GM19025 (cell line): ENCODE measurements at regions not wholly inside any gene's neighbourhood (a gene's known extent, or its start where the extent isn't known, plus 50 kb on each side); places are given as distances from the start of the nearest gene placed in this dataset.

ENCODE experiments used
- ATAC-seq: cut with Tn5 transposase; IDR thresholded peaks from one replicate; pipeline ENCODE4 v1.9.1; 2021; ENCODE audit warnings: mild to moderate bottlenecking, low read depth, moderate library complexity; ENCODE audit not compliant: unreplicated experiment

DNA sequence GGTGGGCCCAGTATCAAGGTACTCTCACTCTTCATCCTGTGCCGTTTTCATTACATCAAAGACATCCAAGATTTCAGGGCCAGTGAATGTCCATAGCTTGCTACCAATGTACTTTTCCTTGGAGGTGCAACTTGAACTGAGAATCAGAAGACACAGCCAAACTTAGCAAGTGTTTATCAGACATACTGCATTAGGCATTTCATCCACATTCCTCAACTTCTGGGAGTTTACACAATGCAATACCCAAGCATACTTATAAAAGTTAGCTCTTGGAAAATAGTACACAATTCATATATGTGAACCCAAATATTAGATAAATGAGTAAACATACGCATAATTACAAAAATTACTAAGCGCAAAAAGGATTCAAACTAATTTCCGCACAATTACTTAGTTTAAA lies 216.3 kb upstream of the RHOBTB1 start:
- ATAC-seq: no peak

DNA sequence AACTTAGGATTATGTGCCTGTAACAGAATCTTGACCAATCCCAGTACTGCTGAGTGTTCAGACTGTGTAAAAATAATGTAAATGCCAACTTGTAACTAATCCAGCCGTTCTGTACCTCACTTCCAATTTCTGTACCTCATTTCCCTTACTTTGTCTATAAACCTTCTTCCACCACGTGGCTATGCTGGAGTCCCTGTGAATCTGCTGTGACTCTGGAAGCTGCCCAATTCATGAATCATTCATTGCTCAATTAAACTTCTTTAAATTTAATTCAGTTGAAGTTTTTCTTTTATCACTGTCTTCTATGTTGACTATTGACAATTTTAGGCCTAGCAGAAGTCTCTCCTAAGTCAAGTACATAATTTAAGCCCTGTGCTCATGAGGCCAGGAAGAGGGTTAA lies 215.3 kb upstream of the RHOBTB1 start:
- no peak for ATAC-seq

DNA sequence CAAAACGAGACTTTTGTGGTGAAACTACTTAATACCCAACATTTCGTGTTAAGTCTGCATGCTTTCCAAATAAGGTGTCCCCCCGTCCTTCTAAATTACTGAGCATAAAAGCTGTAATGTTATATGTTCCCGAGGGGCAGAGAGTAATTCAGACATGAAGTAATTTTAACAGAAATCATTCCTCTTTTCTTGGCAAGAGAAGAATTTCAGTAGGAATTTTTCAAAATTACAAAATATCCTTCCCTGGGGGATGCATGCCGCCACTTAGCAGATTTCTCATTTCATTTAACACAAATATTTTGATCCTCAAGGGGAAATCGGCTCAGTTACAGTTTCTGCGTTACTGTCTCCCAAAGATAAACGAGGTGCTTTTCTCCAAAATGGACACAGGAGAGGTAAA lies 213.2 kb upstream of the RHOBTB1 start:
- no peak for ATAC-seq

DNA sequence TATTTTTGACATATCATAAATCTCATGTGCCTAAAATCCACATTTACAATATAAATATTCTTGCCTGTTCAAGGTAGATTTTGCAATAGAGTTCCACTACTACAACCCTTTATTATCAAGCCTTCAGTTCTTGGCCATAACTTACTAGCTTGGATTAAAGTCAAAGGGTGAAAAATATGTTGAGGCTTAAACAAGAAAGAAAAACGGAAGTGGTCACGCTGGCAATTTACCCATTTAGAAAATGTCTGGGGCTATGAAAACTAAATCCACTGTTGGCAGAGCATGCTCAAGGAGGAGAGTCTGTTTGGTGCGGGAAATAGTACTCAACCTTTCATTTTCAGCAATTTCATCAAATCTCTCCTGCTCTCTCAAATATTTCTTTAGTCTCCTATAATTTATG lies 209.8 kb upstream of the RHOBTB1 start:
- ATAC-seq: no peak

DNA sequence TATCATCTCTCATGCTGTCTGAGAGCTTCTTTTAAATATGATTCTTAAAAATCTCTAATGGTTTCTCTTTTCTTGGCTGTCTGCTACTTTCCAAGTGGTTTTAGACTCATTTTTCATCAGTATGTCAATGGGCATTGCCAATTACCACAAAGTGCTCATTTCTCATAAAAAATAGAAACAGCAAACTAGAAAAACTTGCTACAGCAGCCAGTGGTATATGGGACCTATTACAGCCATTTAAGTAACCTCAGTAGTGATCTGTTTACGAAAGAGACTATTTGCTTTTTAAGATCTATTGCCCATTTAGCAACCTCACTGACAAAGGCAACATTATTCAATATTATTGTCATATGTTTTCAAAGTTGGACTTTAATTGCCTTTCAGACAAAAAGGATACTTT lies 207.1 kb upstream of the RHOBTB1 start:
- ATAC-seq: no peak

DNA sequence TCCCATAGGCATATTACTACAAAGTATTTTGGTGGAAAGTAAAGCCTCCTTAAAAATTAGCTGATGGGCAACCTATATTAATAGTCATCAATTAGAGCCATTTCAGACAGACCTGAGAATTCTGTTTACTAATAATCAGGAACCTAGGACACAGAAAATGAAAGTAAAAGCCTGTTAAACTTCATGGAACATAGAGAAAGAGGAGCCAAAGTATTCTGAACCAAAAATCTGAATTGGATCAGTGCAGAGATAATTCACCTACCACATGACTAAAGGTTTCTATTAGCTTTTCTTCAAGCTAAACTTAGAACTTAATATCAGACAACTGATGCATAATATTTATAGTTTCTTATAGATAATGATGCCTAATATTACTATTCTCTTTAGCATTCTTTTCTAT lies 204.5 kb upstream of the RHOBTB1 start:
- no peak for ATAC-seq

DNA sequence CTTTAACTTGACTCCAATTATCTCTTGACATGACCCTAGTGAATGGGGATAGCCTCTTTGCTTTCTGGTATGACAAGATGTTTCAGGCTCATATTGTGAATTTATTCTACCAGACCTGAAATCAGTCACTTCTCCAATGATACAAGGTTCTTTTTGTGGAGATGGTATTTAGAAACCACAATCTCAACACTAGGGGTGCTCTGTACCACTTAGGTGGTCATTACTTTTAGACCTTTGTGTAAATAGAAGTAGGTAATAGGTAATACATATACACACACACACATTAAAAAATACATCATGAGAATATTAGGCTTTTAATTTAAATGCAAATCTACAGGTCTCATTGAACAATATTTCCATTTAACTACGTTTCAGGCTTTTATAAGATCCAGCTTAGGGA lies 199.0 kb upstream of the RHOBTB1 start:
- no peak for ATAC-seq

DNA sequence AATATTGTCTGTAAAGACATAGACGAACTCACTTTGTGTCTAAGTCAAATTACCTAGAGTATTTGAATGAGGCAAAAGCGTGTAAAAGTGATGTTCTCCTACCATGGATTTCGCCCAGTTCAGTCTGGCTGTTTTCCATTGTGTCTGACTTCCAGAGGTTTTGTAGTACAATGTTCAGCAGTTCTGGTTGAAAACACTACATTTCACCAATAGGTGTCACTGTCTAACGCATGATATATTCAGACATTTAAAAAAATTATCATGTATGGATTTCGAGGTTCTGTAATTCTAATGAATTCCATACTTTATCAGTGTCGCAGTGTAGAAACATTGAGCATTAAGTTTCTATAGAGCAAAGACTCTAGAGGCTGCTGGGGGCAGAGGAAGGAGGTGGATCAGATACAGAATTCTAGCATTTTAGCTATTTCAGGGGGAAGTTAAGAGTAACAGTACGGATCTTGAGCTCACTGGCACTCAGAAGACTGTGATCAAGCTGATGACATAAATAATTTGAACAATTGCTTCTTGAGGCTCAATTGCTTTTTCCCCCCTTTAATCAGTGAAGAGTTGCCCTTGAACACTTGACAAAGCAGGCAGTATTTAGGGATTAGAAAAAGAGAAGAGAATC lies 196.9 kb upstream of the RHOBTB1 start:
- ATAC-seq: no peak

DNA sequence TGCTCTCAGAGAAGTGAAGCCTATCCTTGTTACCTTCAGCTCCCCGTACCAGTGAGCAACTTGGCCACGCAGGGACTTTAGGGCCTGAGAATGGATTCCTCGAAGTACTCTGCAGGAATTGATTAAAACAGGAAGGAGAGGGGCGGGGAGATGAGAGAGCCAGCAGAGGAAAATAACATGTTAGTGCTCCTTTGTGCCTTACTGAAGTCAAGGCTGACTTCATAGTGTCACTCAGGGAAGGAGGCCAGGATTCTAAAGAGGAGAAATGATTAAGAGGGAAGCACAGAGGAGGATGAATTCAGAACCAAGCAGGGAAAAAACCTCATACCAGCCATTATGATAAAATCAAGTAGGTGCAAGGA lies 195.6 kb upstream of the RHOBTB1 start:
- ATAC-seq: no peak

DNA sequence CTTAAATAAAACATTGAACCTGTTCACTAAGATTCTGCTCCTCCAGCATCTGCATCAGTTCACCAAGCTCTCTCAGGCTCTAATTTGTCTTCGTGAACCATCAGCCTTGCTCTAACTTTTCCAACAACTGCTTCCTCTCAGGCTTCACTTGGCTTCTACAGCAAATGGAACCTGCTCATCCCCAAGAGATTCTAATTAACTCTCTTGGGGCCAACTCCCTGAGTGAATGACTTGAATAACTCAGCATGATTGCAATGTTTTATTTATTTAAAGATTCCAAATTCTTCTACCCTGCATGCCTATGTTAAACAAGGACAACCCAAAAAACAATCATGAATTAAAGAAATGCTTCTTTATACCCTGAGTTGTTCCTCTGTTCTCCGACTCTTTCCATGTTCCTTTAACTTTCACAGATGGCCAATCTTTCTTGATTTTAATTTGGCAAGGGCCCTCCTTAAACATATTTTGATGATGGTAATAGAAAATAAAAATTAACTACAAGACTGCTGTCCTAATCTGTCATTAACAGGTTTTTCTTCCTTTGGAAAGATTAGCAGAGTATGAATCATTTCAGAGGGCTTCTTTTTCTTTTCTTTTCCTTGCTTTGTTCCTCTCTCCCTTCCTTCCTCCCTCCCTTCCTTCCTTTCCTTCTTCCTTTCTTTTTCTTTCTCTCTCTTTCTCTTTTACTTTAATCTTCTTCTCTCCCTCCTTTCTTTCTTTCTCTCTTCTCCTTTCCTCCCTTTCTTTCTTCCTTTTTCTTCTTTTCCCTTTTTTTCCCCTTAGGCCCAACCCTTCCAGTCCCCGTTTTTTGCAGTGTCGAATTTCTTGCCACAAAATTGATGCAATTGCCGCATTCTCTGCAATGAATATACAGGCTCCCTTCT lies 195.0 kb upstream of the RHOBTB1 start:
- ATAC-seq: no peak

DNA sequence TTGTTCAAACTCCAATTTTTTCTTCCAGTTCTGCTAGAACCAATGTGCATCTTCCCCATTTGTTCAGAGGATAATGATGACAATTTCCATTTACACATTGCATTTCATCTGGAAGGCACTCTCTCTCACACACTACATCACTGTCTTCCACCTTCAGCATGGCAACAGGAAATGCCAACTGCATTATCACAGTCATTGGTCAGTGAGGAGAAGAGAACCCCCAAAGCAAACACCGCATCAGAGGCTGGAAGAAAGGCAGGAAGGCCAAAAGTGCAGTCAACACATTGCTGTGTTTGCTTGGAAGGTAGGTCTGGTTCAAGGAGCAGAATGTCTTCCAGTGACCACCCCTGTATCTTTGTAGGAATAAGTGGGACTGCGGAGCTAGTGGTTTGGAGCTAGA lies 192.2 kb upstream of the RHOBTB1 start:
- ATAC-seq: no peak

DNA sequence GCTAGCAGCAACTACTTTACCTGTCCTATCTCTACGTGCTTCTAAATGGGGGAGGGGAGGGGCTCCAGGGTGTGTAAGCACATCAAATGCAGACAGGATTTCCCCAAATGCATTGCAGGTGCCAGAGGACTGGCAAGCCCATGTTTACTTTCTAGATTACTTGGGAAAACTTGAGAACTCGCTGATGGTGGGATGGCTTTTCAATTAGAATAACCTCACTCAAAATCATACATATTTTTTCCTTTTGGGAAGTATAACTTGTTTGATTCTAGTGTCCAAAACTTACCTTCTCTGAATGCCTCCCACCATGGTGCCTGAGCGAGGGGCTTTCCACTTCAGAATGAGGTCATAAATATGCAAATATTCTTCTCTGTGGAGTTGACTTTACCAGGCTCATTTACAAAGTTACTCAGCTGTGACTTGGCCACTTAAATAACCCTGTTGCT lies 191.3 kb upstream of the RHOBTB1 start:
- ATAC-seq: peak; percentile 98

DNA sequence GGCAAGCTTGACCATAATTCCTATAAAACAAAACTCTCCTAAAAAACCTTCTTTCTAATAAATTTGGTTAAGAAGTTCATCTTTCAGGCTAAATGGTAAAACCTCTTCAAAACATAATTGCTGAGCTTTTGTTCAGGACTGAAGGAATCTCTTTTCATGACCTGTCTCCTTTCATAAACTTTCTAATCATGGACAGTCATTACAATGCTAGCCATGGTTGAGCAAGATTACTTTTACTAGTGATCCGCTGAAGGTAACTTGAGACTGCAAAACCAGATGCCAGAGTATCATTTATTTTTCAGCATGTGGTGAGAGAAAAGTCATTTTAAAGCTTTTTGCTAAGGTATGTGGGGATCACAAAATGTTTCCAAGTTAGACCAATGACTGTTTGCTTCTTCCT lies 186.4 kb upstream of the RHOBTB1 start:
- no peak for ATAC-seq

DNA sequence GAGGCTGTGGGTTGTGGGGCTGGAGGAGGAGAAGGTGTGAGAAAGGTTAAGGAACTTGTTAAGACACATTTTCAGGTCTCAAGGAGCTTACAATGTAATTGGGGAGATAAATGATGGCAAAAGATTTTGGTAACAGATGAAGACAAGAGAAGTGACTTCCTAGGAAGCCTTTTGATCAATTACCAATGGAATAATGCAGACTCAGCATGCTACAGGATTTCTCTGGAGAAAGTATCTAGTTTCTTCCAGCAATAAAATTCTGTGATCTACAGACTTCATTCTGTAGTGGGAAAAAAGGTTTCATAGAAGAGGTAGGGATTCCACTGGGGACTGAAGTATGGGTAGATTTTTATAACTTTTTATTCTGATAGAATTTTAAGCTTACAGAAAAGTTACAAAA lies 184.2 kb upstream of the RHOBTB1 start:
- no peak for ATAC-seq

DNA sequence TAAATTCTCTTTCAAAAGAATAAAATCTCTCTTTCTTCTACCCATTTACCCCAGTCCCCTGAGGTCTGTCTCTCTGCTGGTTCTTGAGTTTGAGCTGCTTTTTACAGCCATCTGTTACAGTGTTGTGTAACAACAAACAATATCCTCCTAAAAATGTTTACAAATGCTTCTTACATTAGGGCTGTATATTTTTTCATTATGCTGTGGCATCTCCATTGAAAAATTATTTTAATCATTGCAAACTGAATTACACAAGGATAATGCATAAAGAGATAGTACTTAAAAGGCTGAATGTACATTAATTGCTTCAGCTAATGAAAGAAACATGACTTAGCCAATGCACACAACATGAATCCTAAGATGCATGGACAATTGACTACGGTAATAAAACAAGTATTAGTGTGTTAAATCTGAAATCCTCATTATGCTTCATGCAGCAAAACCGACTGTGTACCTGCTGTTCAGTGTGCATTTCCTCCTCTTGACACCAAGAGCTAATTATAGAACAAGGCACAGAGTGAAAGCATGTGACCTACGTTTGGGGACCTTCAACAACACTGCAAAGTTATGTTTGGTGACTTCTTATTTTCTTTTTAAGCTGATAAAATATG lies 181.7 kb upstream of the RHOBTB1 start:
- peak; percentile 75 for ATAC-seq

DNA sequence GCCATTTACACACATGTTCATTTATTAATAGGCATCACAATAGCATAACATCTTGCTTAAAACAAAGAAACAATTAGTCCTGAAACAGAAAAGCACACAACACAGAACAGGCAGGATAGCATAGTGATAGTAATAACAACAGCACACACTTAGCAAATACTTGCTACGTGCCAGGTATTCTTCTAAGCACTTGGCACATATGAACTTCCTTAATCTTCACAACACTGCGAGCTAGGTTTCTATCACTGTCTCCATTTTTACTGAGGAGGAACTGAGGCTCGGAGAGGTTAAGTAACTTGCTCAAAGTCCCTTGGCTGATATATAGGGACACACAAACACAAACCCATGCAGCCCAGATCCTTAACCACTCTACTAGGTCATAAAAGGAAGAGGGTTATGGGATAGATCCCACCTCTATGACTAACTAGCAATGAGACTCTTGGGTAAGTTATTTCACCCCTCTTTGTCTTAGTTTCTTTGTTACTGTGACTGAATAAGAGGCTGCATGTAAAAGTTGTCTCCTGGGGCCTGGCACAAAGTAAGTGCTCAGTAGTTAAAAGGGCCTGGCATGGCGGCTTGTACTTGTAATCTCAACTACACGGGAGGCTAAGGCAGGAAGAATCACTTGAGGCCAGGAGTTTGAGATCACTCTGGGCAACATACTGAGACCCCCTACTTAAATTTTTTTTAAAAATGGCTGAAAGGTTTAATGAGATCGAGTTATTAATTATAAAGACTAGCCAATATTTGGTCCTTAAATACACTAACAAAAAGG lies 181.0 kb upstream of the RHOBTB1 start:
- no peak for ATAC-seq

DNA sequence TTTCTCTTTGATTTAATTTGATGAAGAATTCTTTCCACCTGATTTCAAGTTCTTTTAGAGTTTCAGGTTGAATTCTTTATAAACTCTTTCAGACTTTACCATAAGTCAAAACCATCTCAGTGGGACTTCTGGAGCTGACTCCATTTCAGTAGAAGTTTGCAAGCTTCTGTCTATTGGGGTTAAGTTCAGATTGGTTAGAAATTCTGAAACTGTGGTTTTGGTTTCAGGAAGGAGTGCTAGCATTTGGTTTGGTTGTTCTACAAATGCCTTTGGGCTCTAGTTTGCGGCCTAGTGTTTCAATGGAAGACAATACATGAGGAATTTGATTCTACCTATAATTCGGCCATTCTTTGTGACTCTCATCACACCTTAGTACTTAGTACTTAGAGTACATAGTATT lies 176.8 kb upstream of the RHOBTB1 start:
- ATAC-seq: no peak

DNA sequence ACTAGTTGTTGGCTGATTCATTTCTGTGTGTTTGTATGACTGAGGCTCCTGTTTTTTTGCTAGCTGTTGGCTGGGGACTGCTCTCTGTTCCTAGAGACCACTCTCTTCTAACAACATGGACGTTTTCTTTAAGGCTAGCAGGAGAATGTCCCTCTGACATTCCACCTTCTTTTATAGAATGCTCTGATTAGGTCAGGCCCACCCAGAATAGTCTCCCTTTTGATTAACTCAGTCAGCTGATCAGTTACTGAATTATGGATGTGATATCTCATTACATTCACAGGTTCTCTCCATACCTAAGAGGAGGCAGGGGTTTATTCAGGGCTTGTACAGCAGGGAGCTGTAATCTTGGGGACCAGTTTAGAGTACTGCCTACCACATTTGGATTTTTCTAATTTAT lies 175.6 kb upstream of the RHOBTB1 start:
- ATAC-seq: no peak

DNA sequence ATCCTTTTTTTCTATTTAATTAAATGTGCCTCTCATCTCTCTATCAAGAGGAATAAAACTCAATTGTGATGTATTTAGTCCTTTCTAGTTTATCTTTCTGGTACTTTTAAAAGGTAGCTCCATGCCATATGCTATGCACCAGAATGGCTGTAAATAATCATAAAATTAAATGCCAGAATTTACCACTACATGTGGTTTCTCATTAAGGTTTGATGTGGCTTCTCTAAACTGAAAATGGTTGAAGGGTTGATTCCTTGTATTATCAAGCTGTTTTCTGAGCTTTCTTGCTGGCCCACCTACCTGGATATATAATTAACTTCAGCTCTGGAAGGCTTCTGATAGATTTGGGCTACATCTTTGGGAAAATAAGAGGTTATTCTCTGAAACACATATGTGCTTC lies 171.9 kb upstream of the RHOBTB1 start:
- no peak for ATAC-seq

DNA sequence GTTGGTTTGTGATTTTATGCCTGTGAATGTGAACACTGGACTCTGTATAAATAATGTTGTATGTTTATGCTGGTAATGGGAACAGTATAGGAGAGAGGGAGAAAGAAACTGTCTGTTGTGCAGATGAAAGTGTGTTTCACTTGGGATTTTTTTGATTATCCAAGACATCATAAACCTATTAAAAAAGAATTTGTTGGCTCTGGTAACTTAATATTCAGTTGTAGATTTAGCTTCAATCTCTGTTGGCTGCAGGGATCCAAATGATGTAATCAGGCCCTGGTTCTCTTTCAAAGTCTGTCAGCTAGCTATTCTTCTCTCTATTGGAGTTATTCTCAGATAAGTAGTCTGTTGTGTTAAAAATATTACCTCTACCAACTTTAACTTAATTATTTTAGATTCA lies 168.8 kb upstream of the RHOBTB1 start:
- no peak for ATAC-seq

DNA sequence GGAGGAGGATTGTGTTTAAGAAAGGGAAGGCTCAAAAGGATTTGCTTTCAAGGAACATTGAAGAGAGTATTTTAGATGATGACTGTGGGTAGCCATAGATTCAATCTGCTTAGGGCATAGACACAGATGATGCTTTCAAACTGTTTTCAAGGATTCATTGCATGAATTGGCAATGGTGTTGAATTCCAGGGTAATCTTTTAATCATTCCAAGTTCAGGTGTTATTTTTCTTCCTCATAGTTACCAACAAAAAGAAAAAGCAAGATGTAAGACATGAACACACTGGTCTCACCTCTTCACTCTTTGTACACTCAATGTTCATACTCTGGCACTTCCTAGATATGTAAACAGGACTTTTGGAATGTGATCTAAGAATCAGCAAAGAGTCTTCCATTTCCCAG lies 167.0 kb upstream of the RHOBTB1 start:
- no peak for ATAC-seq
